NCI-H2081 treated with DMSO at 0.1 percent for 48 hours (cell line): ENCODE measurements at regions not wholly inside any gene's neighbourhood (a gene's known extent, or its start where the extent isn't known, plus 50 kb on each side); places are given as distances from the start of the nearest gene placed in this dataset.
"Not testable (repeated sequence)": the region's sequence is repeated elsewhere in the genome, so short reads cannot be mapped to it uniquely, and the experiment has no call there.

Source experiments
- DNase-seq: peaks from one replicate; lab custom pipeline; 2025; lab: John Stamatoyannopoulos, UW

GRCh38 chr4:62683799-62684566 is 1483.9 kb downstream of the ADGRL3 start:
- DNase-seq: no peak

- DNase-seq: no peak
These were observed 1476.8 kb downstream of the ADGRL3 start for GRCh38 chr4:62676962-62677361.

- DNase-seq: peak; percentile 6
These were observed 1470.4 kb downstream of the ADGRL3 start for GRCh38 chr4:62670514-62670913.

- DNase-seq: no peak
These were observed 1461.7 kb downstream of the ADGRL3 start for GRCh38 chr4:62661821-62662220.

GRCh38 chr4:62656006-62656405 is 1455.9 kb downstream of the ADGRL3 start:
- DNase-seq: no peak

GRCh38 chr4:62644372-62644771 is 1444.2 kb downstream of the ADGRL3 start:
- DNase-seq: no peak

GRCh38 chr4:62640296-62640695 is 1440.2 kb downstream of the ADGRL3 start:
- no peak for DNase-seq

- no peak for DNase-seq
These were observed 1427.5 kb downstream of the ADGRL3 start for GRCh38 chr4:62627671-62628070.

GRCh38 chr4:62627141-62627540 is 1427.0 kb downstream of the ADGRL3 start:
- DNase-seq: no peak

GRCh38 chr4:62622089-62622488 is 1422.0 kb downstream of the ADGRL3 start:
- no peak for DNase-seq

GRCh38 chr4:62619971-62620370 is 1419.8 kb downstream of the ADGRL3 start:
- no peak for DNase-seq

- DNase-seq: no peak
These were observed 1417.9 kb downstream of the ADGRL3 start for GRCh38 chr4:62618042-62618441.

- no peak for DNase-seq
These were observed 1401.6 kb downstream of the ADGRL3 start for GRCh38 chr4:62601737-62602136.

GRCh38 chr4:62595265-62595664 is 1395.1 kb downstream of the ADGRL3 start:
- not testable (repeated sequence) for DNase-seq

GRCh38 chr4:62591756-62592155 is 1391.6 kb downstream of the ADGRL3 start:
- no peak for DNase-seq

- DNase-seq: no peak
These were observed 1388.5 kb downstream of the ADGRL3 start for GRCh38 chr4:62588671-62589070.

GRCh38 chr4:62571494-62571893 is 1371.4 kb downstream of the ADGRL3 start:
- DNase-seq: no peak

GRCh38 chr4:62560858-62561257 is 1360.7 kb downstream of the ADGRL3 start:
- no peak for DNase-seq

GRCh38 chr4:62550121-62550520 is 1350.0 kb downstream of the ADGRL3 start:
- no peak for DNase-seq

- no peak for DNase-seq
These were observed 1349.5 kb downstream of the ADGRL3 start for GRCh38 chr4:62549601-62550000.

- no peak for DNase-seq
These were observed 1348.6 kb downstream of the ADGRL3 start for GRCh38 chr4:62548765-62549164.

- DNase-seq: no peak
These were observed 1348.0 kb downstream of the ADGRL3 start for GRCh38 chr4:62548108-62548524.

- DNase-seq: no peak
These were observed 1344.3 kb downstream of the ADGRL3 start for GRCh38 chr4:62544428-62544827.

- DNase-seq: no peak
These were observed 1342.9 kb downstream of the ADGRL3 start for GRCh38 chr4:62543002-62543401.
